Upper lobe of left lung (tissue), 6 donors: ENCODE measurements at regions not wholly inside any gene's neighbourhood (a gene's known extent, or its start where the extent isn't known, plus 50 kb on each side); places are given as distances from the start of the nearest gene placed in this dataset.

Experiments used
- ATAC-seq, 2 donors: fragments of 200-7000 bp; cut with Tn5 transposase; one replicate each; pipeline ENCODE4 v1.9.1; 2022; ENCODE audit warnings: mild to moderate bottlenecking in 2 of 2, moderate library complexity in 2 of 2; ENCODE audit not compliant: low FRiP score in 2 of 2
- DNase-seq, 2 donors: peaks; one replicate each; pipeline ENCODE4 v3.0.0-alpha.2; 2019 to 2020
- H3K27ac ChIP-seq, 4 donors: fragments of 200-600 bp; sonication (generic); one replicate each; pipeline ENCODE4 v1.5.1; 2016 to 2019
- H3K27me3 ChIP-seq, 4 donors: fragments of 200-600 bp; sonication (generic); one replicate each; pipeline ENCODE4 v1.5.1; 2017 to 2019
- H3K36me3 ChIP-seq, 4 donors: fragments of 200-600 bp; sonication (generic); one replicate each; pipeline ENCODE4 v1.5.1; 2016 to 2019
- H3K4me1 ChIP-seq, 4 donors: fragments of 200-600 bp; sonication (generic); one replicate each; pipeline ENCODE4 v1.5.1; 2018 to 2019
- H3K4me3 ChIP-seq, 4 donors: fragments of 200-600 bp; sonication (generic); one replicate each; pipeline ENCODE4 v1.5.1; 2017 to 2019; ENCODE audit warnings: mild to moderate bottlenecking in 2 of 4, moderate library complexity in 1 of 4
- H3K9me3 ChIP-seq, 4 donors: fragments of 200-600 bp; sonication (generic); one replicate each; pipeline ENCODE4 v1.5.1; 2018 to 2019
- CTCF ChIP-seq, 6 experiments: fragments of 450-650 bp in 4 of 6; fragments of 200-600 bp in 2 of 6; sonication (generic) in 2 of 6; IDR thresholded peaks; one replicate each; pipeline ENCODE4 v1.5.1; 2016 to 2019; ENCODE audit warnings: antibody characterized with exemption in 6 of 6
- EP300 ChIP-seq, 4 donors: sonication (generic); formaldehyde crosslinking; IDR thresholded peaks; one replicate each; pipeline ENCODE4 v1.5.1; 2017; ENCODE audit warnings: antibody characterized with exemption in 4 of 4, control low read depth in 2 of 4
- POLR2A ChIP-seq, 4 donors: fragments of 450-650 bp; IDR thresholded peaks; one replicate each; pipeline ENCODE4 v1.5.1; 2016 to 2017; ENCODE audit warnings: antibody characterized with exemption in 4 of 4, mild to moderate bottlenecking in 2 of 4
- POLR2AphosphoS5 ChIP-seq, 2 donors: sonication (generic); formaldehyde crosslinking; IDR thresholded peaks; one replicate each; pipeline ENCODE4 v1.5.1; 2017; ENCODE audit warnings: antibody characterized with exemption in 2 of 2
- WGBS, 2 donors: methylation state at CpG; one replicate each; pipeline ENCODE4 v1.1.5; 2017 to 2018; 5-methylcytosine and 5-hydroxymethylcytosine counted together
- donor health status: DM: no; HTN: no; CAD: no; lungs with moderate emphysema.
- donor health status: DM: no; HTN: yes; CAD: no; lungs with severe emphysema.

GRCh38 chr10:30124704-30125103 is 65.3 kb upstream of the JCAD start:
- H3K27ac ChIP-seq = no peak overlapping the region
- no peaks in the 10 kb centered on the region for H3K36me3 ChIP-seq
- DNase-seq (no peak), ATAC-seq (no peak)
- no peak overlapping the region for H3K4me3 ChIP-seq
- TF ChIP-seq POLR2AphosphoS5 (IDR thresholded peaks at IDR 0.05) = no peak
- no peaks in the 10 kb centered on the region for H3K9me3 ChIP-seq
- WGBS, 2 donors = 75 to 80% methylated on average over 6 of the region's 6 CpGs
- H3K4me1 ChIP-seq = no peaks in the 10 kb centered on the region
- no peaks in the 10 kb centered on the region for H3K27me3 ChIP-seq

GRCh38 chr10:30121401-30121800 is 62.0 kb upstream of the JCAD start:
- no peaks in the 10 kb centered on the region for H3K4me1 ChIP-seq
- no peak for DNase-seq
- H3K9me3 ChIP-seq = no peaks in the 10 kb centered on the region
- no peak for ATAC-seq
- WGBS, 2 donors = 81 to 83% methylated on average over 2 of the region's 2 CpGs
- H3K36me3 ChIP-seq = no peaks in the 10 kb centered on the region
- TF ChIP-seq POLR2A (IDR thresholded peaks at IDR 0.05) = no peak
- no peak for TF ChIP-seq EP300 (IDR thresholded peaks at IDR 0.05)
- no peak for TF ChIP-seq POLR2AphosphoS5 (IDR thresholded peaks at IDR 0.05)
- TF ChIP-seq CTCF (IDR thresholded peaks at IDR 0.05) = no peak
- no peak overlapping the region for H3K4me3 ChIP-seq
- H3K27ac ChIP-seq = no peak overlapping the region
- no peaks in the 10 kb centered on the region for H3K27me3 ChIP-seq

GRCh38 chr10:30118590-30118989 is 59.2 kb upstream of the JCAD start:
- no peak for DNase-seq
- Histone ChIP-seq H3K27me3 (no peaks in the 10 kb centered on the region), H3K9me3 (no peaks in the 10 kb centered on the region), H3K36me3 (no peaks in the 10 kb centered on the region), H3K4me3 (no peak overlapping the region), H3K4me1 (peaks cover 0 to 16% (median 10%) of the 10 kb centered on the region in 4 donors), H3K27ac (no peak overlapping the region)
- no peak for ATAC-seq
- TF ChIP-seq EP300 (IDR thresholded peaks at IDR 0.05) = no peak
- no peak for TF ChIP-seq POLR2AphosphoS5 (IDR thresholded peaks at IDR 0.05)
- no peak for TF ChIP-seq CTCF (IDR thresholded peaks at IDR 0.05)
- no peak for TF ChIP-seq POLR2A (IDR thresholded peaks at IDR 0.05)
- 80 to 82% methylated on average over 3 of the region's 3 CpGs for WGBS, 2 donors

GRCh38 chr10:30117812-30118501 is 58.6 kb upstream of the JCAD start:
- 91 to 93% methylated on average over 8 to 9 of the region's 9 CpGs for WGBS, 2 donors
- DNase-seq (no peak), ATAC-seq (no peak)
- Histone ChIP-seq H3K4me3 (no peak overlapping the region), H3K27me3 (no peaks in the 10 kb centered on the region), H3K9me3 (no peaks in the 10 kb centered on the region), H3K27ac (no peak overlapping the region), H3K4me1 (peaks cover 0 to 16% (median 10%) of the 10 kb centered on the region in 4 donors), H3K36me3 (no peaks in the 10 kb centered on the region)
- TF ChIP-seq POLR2AphosphoS5 (IDR thresholded peaks at IDR 0.05) (no peak), CTCF (IDR thresholded peaks at IDR 0.05) (no peak), EP300 (IDR thresholded peaks at IDR 0.05) (no peak), POLR2A (IDR thresholded peaks at IDR 0.05) (no peak)

- ATAC-seq (no peak), DNase-seq (no peak)
- Histone ChIP-seq H3K4me3 (no peak overlapping the region), H3K36me3 (no peaks in the 10 kb centered on the region), H3K9me3 (no peaks in the 10 kb centered on the region), H3K27me3 (no peaks in the 10 kb centered on the region), H3K27ac (no peak overlapping the region), H3K4me1 (peaks cover 0 to 16% (median 10%) of the 10 kb centered on the region in 4 donors)
- WGBS, 2 donors = 72 to 76% methylated on average over 7 of the region's 7 CpGs
- no peak for TF ChIP-seq POLR2AphosphoS5 (IDR thresholded peaks at IDR 0.05)
- no peak for TF ChIP-seq POLR2A (IDR thresholded peaks at IDR 0.05)
- no peak for TF ChIP-seq EP300 (IDR thresholded peaks at IDR 0.05)
- no peak for TF ChIP-seq CTCF (IDR thresholded peaks at IDR 0.05)
Observed at GRCh38 chr10:30116041-30116491, 56.7 kb upstream of the JCAD start.
